ENCODE measurements at regions not wholly inside any gene's neighbourhood (a gene's known extent, or its start where the extent isn't known, plus 50 kb on each side); places are given as distances from the start of the nearest gene placed in this dataset.
"Not testable (repeated sequence)": the region's sequence is repeated elsewhere in the genome, so short reads cannot be mapped to it uniquely, and the experiment has no call there.

DNA sequence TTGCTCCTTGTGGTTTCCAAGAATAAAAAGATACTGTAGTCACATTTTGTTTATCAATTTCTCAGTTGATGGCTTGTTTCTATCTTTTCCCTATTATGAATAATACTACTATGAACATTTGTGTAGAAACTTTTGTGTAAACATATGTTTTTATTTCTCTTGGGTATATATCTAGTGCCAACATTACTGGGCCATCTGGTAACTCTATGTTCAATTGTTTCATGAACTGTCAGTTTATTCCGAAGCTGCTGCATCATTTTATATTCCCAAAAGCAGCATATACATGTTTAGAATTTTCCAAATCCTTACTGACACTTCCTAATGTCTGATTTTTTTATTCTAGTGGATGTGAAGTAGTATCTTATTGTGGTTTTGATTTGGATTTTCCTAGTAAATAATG, 737.6 kb upstream of the TMEFF2 start:
- no peaks in the 10 kb centered on the region for H3K9me3 ChIP-seq (ENCODE audit: low read depth)
- no peaks in the 10 kb centered on the region for H3K4me1 ChIP-seq (ENCODE audit: low read depth)
- no peak overlapping the region for H3K4me3 ChIP-seq
- H3K36me3 ChIP-seq: no peaks in the 10 kb centered on the region
- no peak overlapping the region for H3K27ac ChIP-seq
- H3K27me3 ChIP-seq: no peaks in the 10 kb centered on the region
- no peak for TF ChIP-seq CTCF (IDR thresholded peaks at IDR 0.05; ENCODE audit: low read depth, low read length)
- DNase-seq (ENCODE audit: low read depth in 1 of 2, low spot score in 1 of 2): no peak

DNA sequence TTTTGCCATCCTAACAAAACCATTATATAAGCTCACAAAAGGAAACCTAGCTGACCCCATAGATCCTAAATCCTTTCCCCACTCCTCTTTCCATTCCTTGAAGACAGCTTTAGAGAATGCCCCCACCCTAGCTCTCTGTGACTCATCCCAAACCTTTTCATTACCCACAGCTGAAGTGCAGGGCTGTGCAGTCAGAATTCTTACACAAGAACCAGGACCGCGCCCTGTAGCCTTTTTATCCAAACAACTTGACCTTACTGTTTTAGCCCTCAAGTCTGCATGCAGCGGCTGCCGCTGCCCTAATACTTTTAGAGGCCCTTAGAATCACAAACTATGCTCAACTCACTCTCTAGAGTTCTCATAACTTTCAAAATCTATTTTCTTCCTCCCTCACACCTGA, 726.9 kb upstream of the TMEFF2 start:
- not testable (repeated sequence) for H3K36me3 ChIP-seq; H3K4me3 ChIP-seq; H3K9me3 ChIP-seq (ENCODE audit: low read depth); H3K27me3 ChIP-seq; DNase-seq (ENCODE audit: low read depth in 1 of 2, low spot score in 1 of 2); H3K27ac ChIP-seq; H3K4me1 ChIP-seq (ENCODE audit: low read depth)

DNA sequence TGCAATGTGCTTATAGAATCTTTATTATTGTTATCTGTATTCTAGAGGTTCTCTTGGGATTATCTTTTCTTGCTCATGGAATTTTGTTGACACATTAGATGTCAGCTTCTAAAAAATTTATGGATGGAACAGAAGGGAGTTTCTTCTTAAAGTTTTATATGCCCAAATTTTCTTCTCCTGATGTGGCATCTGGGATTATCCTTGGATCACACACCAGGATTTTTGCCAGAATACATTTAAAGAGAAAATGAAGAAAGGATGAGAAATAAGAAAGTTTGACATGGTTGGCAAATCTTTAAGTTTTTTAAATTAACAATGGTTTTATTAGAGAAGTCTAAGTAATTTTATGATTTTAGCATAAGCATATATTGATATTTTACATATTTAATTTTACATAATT, 706.7 kb upstream of the TMEFF2 start:
- no peak for DNase-seq (ENCODE audit: low read depth in 1 of 2, low spot score in 1 of 2)
- Histone ChIP-seq H3K4me1 (ENCODE audit: low read depth) (no peaks in the 10 kb centered on the region), H3K27me3 (no peaks in the 10 kb centered on the region), H3K4me3 (no peak overlapping the region), H3K9me3 (ENCODE audit: low read depth) (no peaks in the 10 kb centered on the region), H3K27ac (no peak overlapping the region), H3K36me3 (no peaks in the 10 kb centered on the region)
- no peak for TF ChIP-seq CTCF (IDR thresholded peaks at IDR 0.05; ENCODE audit: low read depth, low read length)

- DNase-seq (ENCODE audit: low read depth in 1 of 2, low spot score in 1 of 2): no peak
- H3K4me3 ChIP-seq: no peak overlapping the region
- no peaks in the 10 kb centered on the region for H3K4me1 ChIP-seq (ENCODE audit: low read depth)
- no peaks in the 10 kb centered on the region for H3K36me3 ChIP-seq
- no peak overlapping the region for H3K27ac ChIP-seq
- H3K9me3 ChIP-seq (ENCODE audit: low read depth): no peaks in the 10 kb centered on the region
- no peak for TF ChIP-seq CTCF (IDR thresholded peaks at IDR 0.05; ENCODE audit: low read depth, low read length)
- H3K27me3 ChIP-seq: no peaks in the 10 kb centered on the region
These were observed 704.7 kb upstream of the TMEFF2 start for GRCh38 chr2:192899466-192899865.

DNA sequence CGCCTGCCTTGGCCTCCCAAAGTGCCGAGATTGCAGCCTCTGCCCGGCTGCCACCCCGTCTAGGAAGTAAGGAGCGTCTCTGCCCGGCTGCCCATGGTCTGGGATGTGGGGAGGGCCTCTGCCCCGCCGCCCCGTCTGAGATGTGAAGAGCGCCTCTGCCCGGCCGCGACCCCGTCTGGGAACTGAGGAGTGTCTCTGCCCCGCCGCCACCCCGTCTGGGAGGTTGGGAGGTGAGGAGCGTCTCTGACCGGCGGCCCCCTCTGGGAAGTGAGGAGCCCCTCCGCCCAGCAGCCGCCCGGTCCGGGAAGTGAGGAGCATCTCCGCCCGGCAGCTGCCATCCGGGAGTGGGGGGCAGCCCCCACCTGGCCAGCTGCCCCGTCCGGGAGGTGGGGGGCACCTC, 699.2 kb upstream of the TMEFF2 start:
- not testable (repeated sequence) for H3K4me3 ChIP-seq; H3K4me1 ChIP-seq (ENCODE audit: low read depth); H3K27me3 ChIP-seq; H3K36me3 ChIP-seq; DNase-seq (ENCODE audit: low read depth in 1 of 2, low spot score in 1 of 2); H3K9me3 ChIP-seq (ENCODE audit: low read depth); H3K27ac ChIP-seq

GRCh38 chr2:192888109-192888508, 693.4 kb upstream of the TMEFF2 start:
- Histone ChIP-seq H3K4me1 (ENCODE audit: low read depth) (no peaks in the 10 kb centered on the region), H3K27me3 (no peaks in the 10 kb centered on the region), H3K9me3 (ENCODE audit: low read depth) (no peaks in the 10 kb centered on the region), H3K4me3 (no peak overlapping the region), H3K36me3 (no peaks in the 10 kb centered on the region), H3K27ac (no peak overlapping the region)
- no peak for TF ChIP-seq CTCF (IDR thresholded peaks at IDR 0.05; ENCODE audit: low read depth, low read length)
- no peak for DNase-seq (ENCODE audit: low read depth in 1 of 2, low spot score in 1 of 2)

DNA sequence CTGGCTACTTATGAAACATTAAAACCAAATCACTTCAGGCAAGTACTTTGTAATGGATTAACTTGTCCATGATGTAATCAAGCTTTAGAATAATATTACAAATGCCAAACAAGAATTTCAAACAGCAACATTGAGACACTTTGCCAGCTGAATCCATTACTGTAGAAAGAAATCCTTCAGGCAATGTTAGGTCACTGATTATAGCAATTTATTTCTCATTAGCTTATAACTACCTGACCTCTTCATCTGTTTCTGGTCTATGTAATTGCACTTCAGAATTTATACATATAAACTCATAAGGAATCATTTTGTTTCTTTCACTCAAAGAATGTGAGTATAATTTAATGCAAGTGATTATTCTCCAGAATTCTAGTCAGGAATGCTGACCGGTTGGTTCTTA, 692.6 kb upstream of the TMEFF2 start:
- Histone ChIP-seq H3K9me3 (ENCODE audit: low read depth) (no peaks in the 10 kb centered on the region), H3K36me3 (no peaks in the 10 kb centered on the region), H3K27me3 (no peaks in the 10 kb centered on the region), H3K4me1 (ENCODE audit: low read depth) (no peaks in the 10 kb centered on the region), H3K27ac (no peak overlapping the region), H3K4me3 (no peak overlapping the region)
- no peak for TF ChIP-seq CTCF (IDR thresholded peaks at IDR 0.05; ENCODE audit: low read depth, low read length)
- DNase-seq (ENCODE audit: low read depth in 1 of 2, low spot score in 1 of 2): no peak
